K562 (cell line): ENCODE measurements at regions not wholly inside any gene's neighbourhood (a gene's known extent, or its start where the extent isn't known, plus 50 kb on each side); places are given as distances from the start of the nearest gene placed in this dataset.

Experiments used
- GATAD2B ChIP-seq: fragments of 450-650 bp; IDR thresholded peaks from 2 replicates; pipeline ENCODE4 v1.6.1; 2017; ENCODE audit warnings: mild to moderate bottlenecking, borderline replicate concordance
- GTF2E2 ChIP-seq: fragments of 200-800 bp; sonication (Bioruptor generic); IDR thresholded peaks from 2 replicates; pipeline ENCODE4 v1.6.1; 2016; ENCODE audit warnings: missing genetic modification characterization, missing compliant biosample characterization
- HDAC2 ChIP-seq: fragments of 450-650 bp; IDR thresholded peaks from 2 replicates; pipeline ENCODE4 v1.6.1; 2016; ENCODE audit warnings: mild to moderate bottlenecking
- HMG20B ChIP-seq: fragments of 250-450 bp; sonication (Bioruptor Pico); IDR thresholded peaks from 2 replicates; pipeline ENCODE4 v1.5.0; 2021; ENCODE audit warnings: mild to moderate bottlenecking
- HNRNPK ChIP-seq: fragments of 200-400 bp; formaldehyde crosslinking; IDR thresholded peaks from one replicate; pipeline ENCODE4 v1.6.1; 2018; ENCODE audit warnings: mild to moderate bottlenecking, low read depth, low read length; ENCODE audit not compliant: poor library complexity, severe bottlenecking
- JUND ChIP-seq, 2 experiments: IDR thresholded peaks; 2 replicates in 1 of 2; 3 replicates in 1 of 2; pipeline ENCODE4 v1.6.1; 2011; ENCODE audit warnings: borderline replicate concordance in 2 of 2, low read depth in 2 of 2, low read length in 2 of 2, improper control_type of control experiment in 1 of 2, missing biosample characterization in 1 of 2, missing genetic modification characterization in 1 of 2, missing genetic modification reagents in 1 of 2
- KDM1A ChIP-seq, 2 experiments: fragments of 450-650 bp; IDR thresholded peaks; 2 replicates each; pipeline ENCODE4 v1.6.1; 2016; ENCODE audit warnings: mild to moderate bottlenecking in 2 of 2
- PHF20 ChIP-seq: fragments of 450-650 bp; IDR thresholded peaks from 2 replicates; pipeline ENCODE4 v1.6.1; 2018; ENCODE audit not compliant: partially characterized antibody
- PML ChIP-seq: IDR thresholded peaks from 2 replicates; pipeline ENCODE4 v1.6.1; 2012; ENCODE audit warnings: low read length, inconsistent platforms
- PTBP1 ChIP-seq: fragments of 200-400 bp; formaldehyde crosslinking; IDR thresholded peaks from 2 replicates; pipeline ENCODE4 v1.6.1; 2017; ENCODE audit warnings: low read depth, low read length
- RAD21 ChIP-seq, 2 experiments: fragments of 250-450 bp in 1 of 2; fragments of 450-650 bp in 1 of 2; sonication (Bioruptor Pico) in 1 of 2; formaldehyde crosslinking in 1 of 2; IDR thresholded peaks in 1 of 2; conservative IDR thresholded peaks in 1 of 2; 2 replicates each; pipeline versions ENCODE4 v1.4.0 to v1.8.0; 2020 to 2022; ENCODE audit warnings: mild to moderate bottlenecking in 2 of 2, moderate library complexity in 1 of 2
- RAD51 ChIP-seq: fragments of 450-650 bp; IDR thresholded peaks from 2 replicates; pipeline ENCODE4 v1.7.1; 2016; ENCODE audit warnings: low read depth, mild to moderate bottlenecking, borderline replicate concordance
- RBM15 ChIP-seq: fragments of 200-400 bp; formaldehyde crosslinking; IDR thresholded peaks from 2 replicates; pipeline ENCODE4 v1.6.1; 2018; ENCODE audit warnings: mild to moderate bottlenecking, low read length, moderate library complexity; ENCODE audit not compliant: insufficient read depth
- RFX5 ChIP-seq: IDR thresholded peaks from 2 replicates; pipeline ENCODE4 v1.6.1; 2011; ENCODE audit warnings: low read depth, mild to moderate bottlenecking, improper control_type of control experiment, low read length
- SRF ChIP-seq, 2 experiments: fragments of 250-450, 450-650 bp in 1 of 2; sonication (Bioruptor Pico) in 1 of 2; sonication (generic) in 1 of 2; formaldehyde crosslinking; IDR thresholded peaks; 2 replicates each; pipeline versions ENCODE4 v1.5.0 to v1.5.1; 2020 to 2022; ENCODE audit warnings: mild to moderate bottlenecking in 1 of 2, missing genetic modification reagents in 1 of 2
- TSC22D4 ChIP-seq: fragments of 450-650 bp; IDR thresholded peaks from 2 replicates; pipeline ENCODE4 v1.6.1; 2016; ENCODE audit warnings: missing genetic modification characterization, missing biosample characterization, control low read depth
- ZNF134 ChIP-seq: fragments of 250-450 bp; sonication (Bioruptor Pico); conservative IDR thresholded peaks from 2 replicates; pipeline ENCODE4 v1.4.0; 2020
- ZNF253 ChIP-seq: fragments of 250-450 bp; sonication (Bioruptor Pico); conservative IDR thresholded peaks from 2 replicates; pipeline ENCODE4 v1.6.1; 2021; ENCODE audit warnings: mild to moderate bottlenecking
- ZNF780A ChIP-seq: fragments of 250-450 bp; sonication (Bioruptor Pico); IDR thresholded peaks from 2 replicates; pipeline ENCODE4 v1.5.0; 2021; ENCODE audit warnings: mild to moderate bottlenecking
- TF ChIP-seq, protein P1 (sequence below): fragments of 450-650 bp; IDR thresholded peaks from 2 replicates; pipeline ENCODE4 v1.6.1; 2018; ENCODE audit warnings: mild to moderate bottlenecking, low read depth; ENCODE audit not compliant: partially characterized antibody
- TF ChIP-seq, protein P2 (sequence below): fragments of 250-450 bp; sonication (Bioruptor Pico); IDR thresholded peaks from 2 replicates; pipeline ENCODE4 v1.5.0; 2021; ENCODE audit warnings: mild to moderate bottlenecking, moderate library complexity
- TF ChIP-seq, protein P3 (sequence below): IDR thresholded peaks from 2 replicates; pipeline ENCODE4 v1.6.1; 2014; ENCODE audit warnings: antibody characterized with exemption

DNA sequence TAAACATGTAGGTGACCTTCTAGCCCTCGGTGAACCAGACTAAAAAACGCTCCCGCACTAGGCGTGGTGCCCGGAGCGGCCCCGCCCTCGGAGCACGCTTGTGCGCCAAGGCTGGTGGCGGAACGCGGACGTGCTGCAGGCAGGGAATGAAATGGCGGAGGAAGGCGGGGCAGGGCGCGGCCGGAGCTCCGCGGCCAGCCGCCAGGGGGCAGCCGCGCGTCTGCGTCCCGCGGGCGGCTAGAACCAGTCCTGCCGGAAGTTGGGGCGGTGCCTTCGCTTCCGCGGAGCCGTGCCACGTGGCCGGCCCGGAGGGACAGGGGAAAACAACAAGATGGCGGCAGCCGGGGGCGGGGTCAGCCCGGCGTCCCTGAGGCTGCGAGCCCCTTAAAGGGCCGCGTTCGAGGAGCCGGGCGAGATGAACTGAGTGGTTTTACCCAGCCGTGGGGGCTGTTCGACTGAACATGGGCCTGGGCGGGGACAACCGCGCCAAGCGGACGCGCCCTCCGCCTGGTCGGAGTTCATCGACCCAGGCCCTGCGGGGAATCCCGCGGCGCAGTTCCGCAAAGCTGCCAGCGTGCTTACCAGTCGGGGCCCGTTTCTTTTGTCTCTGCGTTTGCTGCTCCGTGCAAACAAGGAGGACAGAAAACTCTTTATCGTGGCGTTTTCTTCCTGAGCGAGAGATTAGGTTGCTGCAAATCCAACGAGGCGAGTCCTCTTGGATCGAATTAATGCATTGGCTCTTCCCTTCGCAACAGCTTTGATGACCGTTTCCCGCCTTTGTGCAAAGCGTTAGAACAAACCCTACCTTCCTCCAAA, 90.9 kb upstream of the CHD2 start (continued):
- TF ChIP-seq, protein P1, sequence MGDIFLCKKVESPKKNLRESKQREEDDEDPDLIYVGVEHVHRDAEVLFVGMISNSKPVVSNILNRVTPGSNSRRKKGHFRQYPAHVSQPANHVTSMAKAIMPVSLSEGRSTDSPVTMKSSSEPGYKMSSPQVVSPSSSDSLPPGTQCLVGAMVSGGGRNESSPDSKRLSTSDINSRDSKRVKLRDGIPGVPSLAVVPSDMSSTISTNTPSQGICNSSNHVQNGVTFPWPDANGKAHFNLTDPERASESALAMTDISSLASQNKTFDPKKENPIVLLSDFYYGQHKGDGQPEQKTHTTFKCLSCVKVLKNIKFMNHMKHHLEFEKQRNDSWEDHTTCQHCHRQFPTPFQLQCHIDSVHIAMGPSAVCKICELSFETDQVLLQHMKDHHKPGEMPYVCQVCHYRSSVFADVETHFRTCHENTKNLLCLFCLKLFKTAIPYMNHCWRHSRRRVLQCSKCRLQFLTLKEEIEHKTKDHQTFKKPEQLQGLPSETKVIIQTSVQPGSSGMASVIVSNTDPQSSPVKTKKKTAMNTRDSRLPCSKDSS: no peak
- TF ChIP-seq PHF20 (peak; percentile 39), RAD51 (peak; percentile 75), RBM15 (no peak), TSC22D4 (no peak), RAD21 (CRISPR knock-in tag; conservative IDR thresholded peaks at IDR 0.05 in 1 of 2, IDR thresholded peaks at IDR 0.05 in 1 of 2) (peak; percentile 94 to 96), GATAD2B (peak; percentile 95; the same call in 1 of the 2 replicates), SRF (CRISPR knock-in tag; IDR thresholded peaks at IDR 0.05) (peak in 1 of 2 experiments; percentile 71; a peak in 2 of 4 replicates), HNRNPK (no peak), ZNF134 (CRISPR knock-in tag) (no peak), ZNF780A (no peak), ZNF253 (CRISPR knock-in tag) (no peak), JUND (IDR thresholded peaks at IDR 0.05; ENCODE audit: borderline replicate concordance, low read depth, low read length) (peak; percentile 60), JUND (tag; IDR thresholded peaks at IDR 0.05; ENCODE audit: borderline replicate concordance, low read depth, low read length) (peak; percentile 63; the same call in 1 of the 3 replicates), GTF2E2 (tag) (peak; percentile 90), PTBP1 (no peak; the same call in 1 of the 2 replicates), KDM1A (IDR thresholded peaks at IDR 0.05) (no peak), PML (peak; percentile 33; the same call in 1 of the 2 replicates), RFX5 (no peak), HMG20B (CRISPR knock-in tag) (no peak), HDAC2 (no peak; the same call in 1 of the 2 replicates)
- TF ChIP-seq, protein P2, sequence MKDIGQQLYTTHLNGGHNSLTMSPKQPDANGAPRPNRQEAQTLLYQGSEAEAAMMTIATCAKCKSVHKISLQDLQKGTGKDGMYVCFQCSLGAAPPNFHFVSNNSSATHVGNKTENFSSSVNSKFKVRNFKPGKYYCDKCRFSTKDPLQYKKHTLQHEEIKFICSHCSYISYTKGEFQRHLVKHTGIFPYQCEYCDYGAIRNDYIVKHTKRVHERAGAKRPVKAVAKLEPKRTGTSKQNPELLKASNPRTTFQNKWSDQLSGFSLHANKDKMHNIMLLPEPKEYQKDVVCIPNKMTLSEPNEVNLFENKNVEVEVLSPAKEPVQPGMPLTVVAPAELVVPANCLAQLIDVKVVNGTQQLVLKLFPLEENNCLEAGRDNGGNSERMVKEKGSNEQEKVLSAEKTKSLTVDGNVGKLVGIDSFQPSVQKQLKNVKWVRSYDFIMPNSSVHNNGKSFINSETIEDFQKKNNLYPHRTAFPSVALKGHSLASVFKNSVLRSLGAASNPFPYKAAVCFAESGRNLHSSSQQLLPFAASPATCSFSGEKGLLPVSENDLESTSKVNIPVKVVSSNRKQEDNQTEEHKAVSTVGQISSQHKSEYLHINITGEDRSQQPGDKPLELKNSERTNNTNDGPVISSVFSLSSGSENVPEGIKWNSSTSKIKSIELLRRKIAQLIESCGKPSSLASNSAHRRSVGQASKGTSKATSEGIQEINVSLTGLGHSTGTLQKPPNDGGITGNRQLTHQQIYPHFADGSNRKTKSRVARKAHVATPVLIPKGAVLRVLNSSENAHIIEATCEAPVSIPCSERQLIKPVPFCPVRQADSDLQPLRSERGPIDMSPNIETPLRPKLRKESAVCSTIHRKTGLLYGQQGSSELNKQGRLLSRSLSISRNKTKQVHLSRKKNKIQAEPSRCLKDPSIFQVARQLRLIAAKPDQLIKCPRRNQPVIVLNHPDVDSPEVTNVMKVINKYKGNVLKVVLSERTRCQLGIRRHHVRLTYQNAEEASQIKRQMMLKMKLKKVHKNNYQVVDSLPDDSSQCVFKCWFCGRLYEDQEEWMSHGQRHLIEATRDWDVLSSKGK (CRISPR knock-in tag): no peak
- TF ChIP-seq, protein P3, sequence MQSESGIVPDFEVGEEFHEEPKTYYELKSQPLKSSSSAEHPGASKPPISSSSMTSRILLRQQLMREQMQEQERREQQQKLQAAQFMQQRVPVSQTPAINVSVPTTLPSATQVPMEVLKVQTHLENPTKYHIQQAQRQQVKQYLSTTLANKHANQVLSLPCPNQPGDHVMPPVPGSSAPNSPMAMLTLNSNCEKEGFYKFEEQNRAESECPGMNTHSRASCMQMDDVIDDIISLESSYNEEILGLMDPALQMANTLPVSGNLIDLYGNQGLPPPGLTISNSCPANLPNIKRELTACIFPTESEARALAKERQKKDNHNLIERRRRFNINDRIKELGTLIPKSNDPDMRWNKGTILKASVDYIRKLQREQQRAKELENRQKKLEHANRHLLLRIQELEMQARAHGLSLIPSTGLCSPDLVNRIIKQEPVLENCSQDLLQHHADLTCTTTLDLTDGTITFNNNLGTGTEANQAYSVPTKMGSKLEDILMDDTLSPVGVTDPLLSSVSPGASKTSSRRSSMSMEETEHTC: peak; percentile 41; the same call in 1 of the 2 replicates
